ENCODE measurements at regions not wholly inside any gene's neighbourhood (a gene's known extent, or its start where the extent isn't known, plus 50 kb on each side); places are given as distances from the start of the nearest gene placed in this dataset.
A peak's percentile ranks its signal among the peaks of the same experiment; 100 is the strongest.

- no peak for DNase-seq (ENCODE audit: low read depth)
These were observed 50.6 kb upstream of the YWHAQ start for GRCh38 chr2:9681427-9681817.

GRCh38 chr2:9685637-9686036 lies 54.8 kb upstream of the YWHAQ start:
- no peak for DNase-seq (ENCODE audit: low read depth)

- DNase-seq (ENCODE audit: low read depth): no peak
These were observed 55.3 kb upstream of the YWHAQ start for GRCh38 chr2:9686061-9686460.

GRCh38 chr2:9690252-9690651 lies 59.5 kb upstream of the YWHAQ start:
- no peak for DNase-seq (ENCODE audit: low read depth)

DNA sequence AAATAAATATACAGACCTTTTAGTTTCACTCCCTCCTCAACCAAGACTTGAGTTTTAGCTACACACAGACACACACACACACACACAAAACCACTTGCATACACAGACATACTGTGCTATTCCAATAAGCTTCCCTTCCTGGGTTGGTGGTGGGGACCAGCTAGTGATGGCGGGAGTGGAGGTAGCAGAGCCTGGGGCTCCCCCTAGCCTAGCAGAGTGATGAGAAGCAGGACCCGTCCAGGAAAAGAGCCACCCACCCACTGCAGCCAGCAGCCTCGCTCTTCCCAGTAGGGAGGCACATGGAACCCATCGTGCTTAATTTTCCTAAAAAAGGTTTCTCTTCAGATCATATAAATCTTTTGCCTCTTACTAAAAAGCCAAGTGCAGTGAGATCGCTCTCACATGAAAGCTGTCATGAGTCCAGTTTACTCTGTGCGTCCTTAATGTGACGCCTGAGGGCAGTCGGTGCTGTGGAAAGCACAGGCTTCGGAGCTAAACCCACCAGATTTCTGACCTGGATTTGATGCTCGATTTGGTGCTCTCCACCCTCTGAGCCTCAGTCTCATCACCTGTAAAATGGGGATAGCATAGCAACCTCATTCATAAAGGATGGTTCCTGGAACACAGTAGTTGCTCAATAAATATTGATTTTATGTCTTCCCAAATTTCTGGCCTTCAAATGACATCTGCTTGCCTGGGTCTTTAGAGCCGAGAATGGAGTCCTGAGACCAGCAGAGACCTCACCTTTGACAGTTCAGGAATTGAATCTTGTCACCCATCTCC lies 60.1 kb upstream of the YWHAQ start:
- no peak for DNase-seq (ENCODE audit: low read depth)

GRCh38 chr2:9692456-9693195 lies 61.8 kb upstream of the YWHAQ start:
- no peak for DNase-seq (ENCODE audit: low read depth)

DNA sequence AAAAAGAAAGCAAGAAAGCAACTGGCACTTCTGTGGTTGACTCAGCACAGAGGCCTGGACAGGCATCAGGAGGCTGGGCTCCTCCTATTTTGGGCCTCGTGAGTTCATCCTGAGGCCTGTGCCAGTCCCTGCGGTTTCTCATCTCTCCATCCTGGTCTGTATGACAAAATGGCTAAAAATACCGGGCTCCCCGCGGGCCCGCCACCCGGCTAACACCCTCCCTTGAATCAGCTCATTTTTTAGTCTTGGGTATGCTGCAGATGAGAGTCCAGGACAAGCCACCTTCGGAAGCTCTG lies 62.3 kb upstream of the YWHAQ start:
- DNase-seq (ENCODE audit: low read depth): no peak

- no peak for DNase-seq (ENCODE audit: low read depth)
These were observed 62.8 kb upstream of the YWHAQ start for GRCh38 chr2:9693646-9694045.

- DNase-seq (ENCODE audit: low read depth): no peak
These were observed 64.0 kb upstream of the YWHAQ start for GRCh38 chr2:9694661-9695234.

GRCh38 chr2:9695941-9696340 lies 65.1 kb upstream of the YWHAQ start:
- DNase-seq (ENCODE audit: low read depth): peak; percentile 16

DNA sequence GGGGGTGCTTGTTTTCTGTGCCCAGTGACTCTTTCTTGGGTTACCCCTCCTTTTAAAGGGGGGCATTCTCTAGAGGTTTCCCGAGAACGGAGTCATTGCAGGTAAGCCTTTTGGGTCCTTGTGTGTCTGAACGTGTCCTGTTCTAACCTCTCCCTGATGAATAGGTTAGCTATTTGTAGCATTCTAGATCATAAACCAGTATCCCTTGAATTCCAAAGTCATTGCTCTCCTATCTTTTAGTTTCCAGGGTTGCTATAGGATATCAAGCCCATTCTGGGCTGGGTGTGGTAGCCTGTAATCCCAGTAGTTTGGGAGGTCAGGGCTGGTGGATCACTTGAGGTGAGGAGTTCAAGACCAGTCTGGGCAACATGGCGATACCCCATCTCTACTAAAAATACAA lies 65.9 kb upstream of the YWHAQ start:
- DNase-seq (ENCODE audit: low read depth): no peak

DNA sequence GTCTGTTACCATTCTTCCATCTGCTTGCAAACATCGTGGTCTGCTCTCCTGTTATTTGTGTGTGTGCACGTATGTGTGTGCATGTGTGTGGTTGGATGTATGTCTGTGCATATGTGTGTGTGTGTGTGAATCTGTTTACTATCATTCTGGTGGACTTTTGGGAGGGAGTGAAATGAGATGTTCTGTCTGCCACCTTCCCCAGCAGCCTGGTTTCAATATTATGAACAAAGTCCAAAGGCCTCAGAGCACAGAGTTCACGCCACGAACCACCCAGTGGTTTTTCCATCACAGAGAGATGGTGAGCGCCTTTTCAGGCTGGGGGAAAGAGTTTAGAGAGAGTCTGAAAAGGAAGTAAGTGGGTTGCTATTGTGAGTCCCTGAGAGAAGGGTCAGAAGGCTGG lies 67.1 kb upstream of the YWHAQ start:
- DNase-seq (ENCODE audit: low read depth): no peak

- DNase-seq (ENCODE audit: low read depth): peak; percentile 86
These were observed 68.6 kb upstream of the YWHAQ start for GRCh38 chr2:9699139-9700108.

GRCh38 chr2:9700109-9700495 lies 69.3 kb upstream of the YWHAQ start:
- no peak for DNase-seq (ENCODE audit: low read depth)

- no peak for DNase-seq (ENCODE audit: low read depth)
These were observed 71.8 kb upstream of the YWHAQ start for GRCh38 chr2:9702604-9703084.

DNA sequence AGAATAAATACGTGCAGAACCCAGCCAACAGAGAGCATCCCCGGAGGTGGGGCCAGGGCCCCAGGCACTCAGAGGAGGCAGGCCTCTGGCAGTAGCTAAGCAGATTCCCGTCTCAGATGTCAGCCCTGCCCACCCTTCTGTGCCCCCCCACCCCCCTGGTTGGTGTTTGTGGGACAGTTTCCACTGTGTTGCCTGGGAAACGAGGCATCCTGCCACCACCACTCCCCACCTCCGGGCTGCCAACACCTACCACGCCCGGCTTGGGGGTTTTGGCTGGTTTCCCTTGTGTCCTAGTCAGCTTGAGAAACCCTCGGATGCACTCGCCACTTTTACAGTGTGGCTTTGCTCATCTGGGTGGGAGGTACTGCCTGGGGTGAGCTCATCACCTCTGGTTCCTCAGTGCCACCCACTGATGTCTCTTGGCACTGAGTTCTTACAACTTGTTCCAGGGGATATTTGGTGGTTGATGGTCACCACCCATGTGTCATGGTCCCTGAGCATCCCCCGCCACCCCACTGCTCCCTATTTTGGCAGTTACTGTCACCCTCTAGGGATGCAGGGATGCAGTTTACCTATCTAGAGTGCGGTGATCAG lies 72.4 kb upstream of the YWHAQ start:
- DNase-seq (ENCODE audit: low read depth): peak; percentile 96

DNA sequence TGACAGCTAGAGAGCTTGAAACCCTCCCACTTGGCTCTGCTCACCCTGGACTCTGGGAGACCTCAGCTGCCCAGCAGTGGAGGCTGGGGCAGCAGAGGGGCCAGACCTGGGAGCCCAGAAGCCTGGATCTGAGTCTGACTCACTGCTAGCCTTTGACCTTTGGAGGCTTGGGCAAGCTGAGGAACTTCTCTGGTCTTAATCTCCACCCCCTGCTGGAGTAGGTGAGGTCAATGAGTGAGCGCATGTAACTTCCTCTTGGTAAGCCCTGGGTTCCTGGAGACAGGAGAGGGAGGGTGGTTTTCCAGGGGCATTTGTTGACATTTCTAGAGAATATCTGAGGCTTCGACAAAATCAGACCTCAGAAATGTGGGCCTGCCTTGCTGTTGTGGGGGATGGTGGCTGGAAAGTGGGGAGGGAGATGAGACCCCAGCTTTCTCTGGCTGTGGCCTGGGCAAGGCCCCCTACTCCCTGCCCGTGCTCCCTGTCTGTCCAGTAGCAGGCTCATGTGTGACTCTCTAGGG lies 73.0 kb upstream of the YWHAQ start:
- DNase-seq (ENCODE audit: low read depth): peak; percentile 99

- no peak for DNase-seq (ENCODE audit: low read depth)
These were observed 73.8 kb upstream of the YWHAQ start for GRCh38 chr2:9704600-9704999.

GRCh38 chr2:9705196-9705595 lies 74.4 kb upstream of the YWHAQ start:
- no peak for DNase-seq (ENCODE audit: low read depth)

DNA sequence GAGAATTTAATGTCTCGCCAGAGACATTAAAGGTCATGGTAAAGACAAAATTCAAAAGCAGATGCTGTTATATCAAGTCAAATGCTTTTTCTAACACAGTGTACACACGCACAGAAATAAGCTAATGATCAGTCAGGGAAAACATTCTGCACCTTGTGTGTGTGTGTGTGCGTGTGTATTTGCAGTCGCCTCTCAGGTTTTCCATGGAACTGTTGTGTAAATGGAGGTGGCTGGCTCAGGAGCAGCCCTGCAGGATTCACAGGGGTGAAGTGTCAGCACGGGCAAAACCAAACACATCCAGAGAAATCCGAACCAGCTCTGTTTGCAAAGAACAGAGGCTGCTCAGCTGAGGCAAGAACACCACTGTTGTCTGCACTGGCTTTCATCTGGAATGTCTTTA lies 76.2 kb upstream of the YWHAQ start:
- no peak for DNase-seq (ENCODE audit: low read depth)

DNA sequence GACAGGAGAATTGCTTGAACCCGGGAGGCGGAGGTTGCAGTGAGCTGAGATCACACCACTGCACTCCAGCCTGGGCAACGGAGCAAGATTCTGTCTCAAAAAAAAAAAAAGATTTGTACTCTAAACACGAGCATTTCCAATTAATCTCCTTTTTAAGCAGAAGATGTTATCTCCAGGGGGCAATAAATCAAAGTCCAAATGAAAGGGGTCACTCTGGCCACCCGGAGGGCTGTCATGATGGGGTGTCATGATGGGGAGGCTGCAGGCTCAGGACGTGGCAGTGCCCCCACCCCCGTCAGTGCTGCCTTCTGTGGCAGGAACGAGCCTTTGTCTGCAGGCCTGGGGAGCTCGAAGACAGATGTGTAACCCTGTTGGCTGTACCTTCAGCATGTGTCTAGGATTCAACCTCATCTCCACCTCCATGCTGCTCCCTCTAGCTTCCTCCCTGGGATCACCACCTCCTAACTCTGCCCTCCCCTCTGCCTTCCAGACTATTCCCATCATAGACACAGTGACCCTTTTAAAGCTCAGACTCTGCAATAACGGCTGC lies 76.9 kb upstream of the YWHAQ start:
- no peak for DNase-seq (ENCODE audit: low read depth)
